ENCODE measurements at regions not wholly inside any gene's neighbourhood (a gene's known extent, or its start where the extent isn't known, plus 50 kb on each side); places are given as distances from the start of the nearest gene placed in this dataset.

- TF ChIP-seq CTCF (conservative IDR thresholded peaks at IDR 0.05), result no peak
- Mint-ChIP-seq H3K9me3 (no peaks in the 10 kb centered on the region), H3K27me3 (ENCODE audit: low read depth) (peaks cover 19% of the 10 kb centered on the region), H3K4me1 (peaks cover 56% of the 10 kb centered on the region), H3K27ac (ENCODE audit: unreplicated experiment) (no peak overlapping the region), H3K4me3 (no peak overlapping the region), H3K36me3 (ENCODE audit: low read depth) (no peaks in the 10 kb centered on the region)
- DNase-seq (ENCODE audit: low read depth, low spot score), result no peak
Measured at GRCh38 chr1:39154553-39155421, 49.7 kb upstream of the MACF1 start.
